ENCODE measurements at regions not wholly inside any gene's neighbourhood (a gene's known extent, or its start where the extent isn't known, plus 50 kb on each side); places are given as distances from the start of the nearest gene placed in this dataset.
"Not testable (repeated sequence)": the region's sequence is repeated elsewhere in the genome, so short reads cannot be mapped to it uniquely, and the experiment has no call there.

GRCh38 chr3:145326666-145327065 is 834.3 kb downstream of the PLOD2 start:
- no peaks in the 10 kb centered on the region for H3K4me1 ChIP-seq (ENCODE audit: control insufficient read depth, extremely low read depth, insufficient read depth, low read length)
- FAIRE-seq, result no peak
- DNase-seq (ENCODE audit: low read depth, low spot score), result no peak
- H4K20me1 ChIP-seq (ENCODE audit: control insufficient read depth, extremely low read depth, insufficient read depth, low read length), result no peaks in the 10 kb centered on the region
- no peak overlapping the region for H3K4me3 ChIP-seq (ENCODE audit: control insufficient read depth in 2 of 3, extremely low read depth in 1 of 3, insufficient read depth in 2 of 3, low read depth in 1 of 3, low read length in 3 of 3)
- H3K4me2 ChIP-seq (ENCODE audit: control insufficient read depth, extremely low read depth, insufficient read depth, low read depth, low read length), result no peak overlapping the region
- TF ChIP-seq CTCF (optimal IDR thresholded peaks at IDR 0.05 in 1 of 3, IDR thresholded peaks at IDR 0.05 in 1 of 3, conservative IDR thresholded peaks at IDR 0.05 in 1 of 3; ENCODE audit: extremely low read depth in 1 of 3, insufficient read depth in 2 of 3, low read length in 3 of 3) (no peak), EZH2 (IDR thresholded peaks at IDR 0.05; ENCODE audit: low read length) (no peak)
- H3K9me3 ChIP-seq (ENCODE audit: control insufficient read depth, low read depth, low read length), result no peaks in the 10 kb centered on the region
- no peaks in the 10 kb centered on the region for H3K9me1 ChIP-seq (ENCODE audit: control insufficient read depth, extremely low read depth, insufficient read depth, low read length)
- dilution Hi-C loops (cut with MboI; ENCODE audit: extremely low pct_ligation_motif_present, low sequenced_read_pairs), result no loop called here
- no peak overlapping the region for H3K9ac ChIP-seq (ENCODE audit: control insufficient read depth, extremely low read depth, insufficient read depth, low read length)
- H3K79me2 ChIP-seq (ENCODE audit: control insufficient read depth, insufficient read depth, low read length), result no peaks in the 10 kb centered on the region
- no peak overlapping the region for H3K27ac ChIP-seq (ENCODE audit: control insufficient read depth, insufficient read depth, low read length)
- H2AFZ ChIP-seq (ENCODE audit: control insufficient read depth, low read length), result no peak overlapping the region
- no peaks in the 10 kb centered on the region for H3K36me3 ChIP-seq (ENCODE audit: control insufficient read depth in 2 of 2, extremely low read depth in 1 of 2, insufficient read depth in 2 of 2, low read length in 2 of 2)
- H3K27me3 ChIP-seq (ENCODE audit: control insufficient read depth, extremely low read depth, insufficient read depth, low read length), result no peaks in the 10 kb centered on the region

- H3K9me3 ChIP-seq (ENCODE audit: control insufficient read depth, low read depth, low read length); DNase-seq (ENCODE audit: low read depth, low spot score); H3K27ac ChIP-seq (ENCODE audit: control insufficient read depth, insufficient read depth, low read length); H3K4me1 ChIP-seq (ENCODE audit: control insufficient read depth, extremely low read depth, insufficient read depth, low read length); H3K4me2 ChIP-seq (ENCODE audit: control insufficient read depth, extremely low read depth, insufficient read depth, low read depth, low read length); FAIRE-seq; H3K27me3 ChIP-seq (ENCODE audit: control insufficient read depth, extremely low read depth, insufficient read depth, low read length); H3K36me3 ChIP-seq (ENCODE audit: control insufficient read depth in 2 of 2, extremely low read depth in 1 of 2, insufficient read depth in 2 of 2, low read length in 2 of 2); H3K9me1 ChIP-seq (ENCODE audit: control insufficient read depth, extremely low read depth, insufficient read depth, low read length); H2AFZ ChIP-seq (ENCODE audit: control insufficient read depth, low read length); H3K4me3 ChIP-seq (ENCODE audit: control insufficient read depth in 2 of 3, extremely low read depth in 1 of 3, insufficient read depth in 2 of 3, low read depth in 1 of 3, low read length in 3 of 3); H3K79me2 ChIP-seq (ENCODE audit: control insufficient read depth, insufficient read depth, low read length); H3K9ac ChIP-seq (ENCODE audit: control insufficient read depth, extremely low read depth, insufficient read depth, low read length); H4K20me1 ChIP-seq (ENCODE audit: control insufficient read depth, extremely low read depth, insufficient read depth, low read length); dilution Hi-C loops (cut with MboI; ENCODE audit: extremely low pct_ligation_motif_present, low sequenced_read_pairs): not testable (repeated sequence)
These were observed 827.6 kb downstream of the PLOD2 start for GRCh38 chr3:145333427-145333826.

- Histone ChIP-seq H2AFZ (ENCODE audit: control insufficient read depth, low read length) (no peak overlapping the region), H3K9me1 (ENCODE audit: control insufficient read depth, extremely low read depth, insufficient read depth, low read length) (no peaks in the 10 kb centered on the region), H3K27ac (ENCODE audit: control insufficient read depth, insufficient read depth, low read length) (no peak overlapping the region), H3K36me3 (ENCODE audit: control insufficient read depth in 2 of 2, extremely low read depth in 1 of 2, insufficient read depth in 2 of 2, low read length in 2 of 2) (no peaks in the 10 kb centered on the region), H3K4me1 (ENCODE audit: control insufficient read depth, extremely low read depth, insufficient read depth, low read length) (no peaks in the 10 kb centered on the region), H3K9me3 (ENCODE audit: control insufficient read depth, low read depth, low read length) (no peaks in the 10 kb centered on the region), H3K4me3 (ENCODE audit: control insufficient read depth in 2 of 3, extremely low read depth in 1 of 3, insufficient read depth in 2 of 3, low read depth in 1 of 3, low read length in 3 of 3) (no peak overlapping the region), H4K20me1 (ENCODE audit: control insufficient read depth, extremely low read depth, insufficient read depth, low read length) (no peaks in the 10 kb centered on the region), H3K4me2 (ENCODE audit: control insufficient read depth, extremely low read depth, insufficient read depth, low read depth, low read length) (no peak overlapping the region), H3K9ac (ENCODE audit: control insufficient read depth, extremely low read depth, insufficient read depth, low read length) (no peak overlapping the region), H3K79me2 (ENCODE audit: control insufficient read depth, insufficient read depth, low read length) (no peaks in the 10 kb centered on the region), H3K27me3 (ENCODE audit: control insufficient read depth, extremely low read depth, insufficient read depth, low read length) (no peaks in the 10 kb centered on the region)
- no peak for DNase-seq (ENCODE audit: low read depth, low spot score)
- TF ChIP-seq CTCF (optimal IDR thresholded peaks at IDR 0.05 in 1 of 3, IDR thresholded peaks at IDR 0.05 in 1 of 3, conservative IDR thresholded peaks at IDR 0.05 in 1 of 3; ENCODE audit: extremely low read depth in 1 of 3, insufficient read depth in 2 of 3, low read length in 3 of 3) (no peak), EZH2 (IDR thresholded peaks at IDR 0.05; ENCODE audit: low read length) (no peak)
- FAIRE-seq, result no peak
- dilution Hi-C loops (cut with MboI; ENCODE audit: extremely low pct_ligation_motif_present, low sequenced_read_pairs), result no loop called here
These were observed 827.1 kb downstream of the PLOD2 start for GRCh38 chr3:145333931-145334330.
